Activated CD4-positive, CD25-positive, alpha-beta regulatory T cell treated with anti-CD3 and anti-CD28 coated beads, Interleukin-2, amount 50 U/mL, for 72 hours (primary cell): ENCODE measurements at regions not wholly inside any gene's neighbourhood (a gene's known extent, or its start where the extent isn't known, plus 50 kb on each side); places are given as distances from the start of the nearest gene placed in this dataset.

Experiments
- DNase-seq: peaks from one replicate; pipeline ENCODE4 v3.0.0; 2021

- no peak for DNase-seq
Measured at GRCh38 chr13:73480779-73481559, 422.2 kb downstream of the KLF5 start.

GRCh38 chr13:73479856-73480255 lies 421.1 kb downstream of the KLF5 start:
- DNase-seq = no peak

DNA sequence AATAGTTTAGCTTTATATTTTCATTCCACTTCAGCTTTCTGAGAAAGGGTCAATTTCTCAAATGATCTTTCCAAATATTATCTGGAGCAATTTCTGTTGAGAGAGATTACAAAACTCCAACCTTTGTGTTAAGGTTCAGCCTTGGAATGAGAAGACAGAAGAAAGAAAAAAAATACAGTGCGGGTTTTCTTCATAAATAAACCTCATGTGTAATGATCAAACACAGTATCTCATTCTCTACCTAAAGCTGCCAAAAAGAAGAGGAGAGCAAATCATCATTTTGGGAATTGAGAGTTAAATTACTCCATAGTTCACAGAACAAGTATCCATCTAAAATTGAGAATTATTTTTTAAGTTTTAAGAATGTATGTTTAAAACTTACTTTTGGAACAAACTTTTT lies 420.5 kb downstream of the KLF5 start:
- DNase-seq = no peak

DNA sequence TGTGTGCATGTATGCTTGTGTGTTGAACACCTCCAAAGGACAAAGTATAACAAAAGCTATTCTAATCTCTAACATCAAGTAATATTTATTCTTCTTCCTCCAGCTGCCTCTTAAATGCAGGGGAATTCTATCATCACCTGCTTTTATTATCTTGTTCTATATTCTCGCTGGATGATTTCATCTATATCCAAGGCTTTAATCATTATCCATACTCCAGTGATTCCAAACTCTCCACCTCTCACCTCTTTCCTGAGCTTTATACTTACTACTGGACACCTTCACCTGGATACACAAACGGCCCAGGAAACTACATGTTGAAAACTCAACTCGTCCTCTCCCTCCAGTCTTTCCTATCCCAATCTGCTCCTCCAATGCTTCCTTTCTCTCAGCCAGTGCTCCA lies 418.6 kb downstream of the KLF5 start:
- no peak for DNase-seq

DNA sequence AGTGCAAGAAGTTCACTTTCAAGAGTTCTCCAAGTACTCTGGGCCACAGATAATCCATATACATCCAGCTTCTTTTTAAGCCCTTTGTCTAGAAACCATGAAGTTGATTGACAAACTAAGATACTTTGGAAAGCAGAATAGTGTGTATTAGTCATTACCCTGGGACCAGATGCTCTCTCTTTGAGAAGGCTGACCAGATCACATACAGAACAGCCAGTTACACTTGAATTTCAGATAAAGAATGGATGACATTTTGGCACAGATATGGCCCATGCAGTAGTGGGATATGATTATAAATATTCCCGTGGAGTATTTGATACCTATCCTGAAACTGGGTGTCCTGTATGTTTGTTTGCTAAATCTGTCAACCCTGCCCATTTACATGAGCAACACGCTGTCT lies 414.2 kb downstream of the KLF5 start:
- no peak for DNase-seq

DNA sequence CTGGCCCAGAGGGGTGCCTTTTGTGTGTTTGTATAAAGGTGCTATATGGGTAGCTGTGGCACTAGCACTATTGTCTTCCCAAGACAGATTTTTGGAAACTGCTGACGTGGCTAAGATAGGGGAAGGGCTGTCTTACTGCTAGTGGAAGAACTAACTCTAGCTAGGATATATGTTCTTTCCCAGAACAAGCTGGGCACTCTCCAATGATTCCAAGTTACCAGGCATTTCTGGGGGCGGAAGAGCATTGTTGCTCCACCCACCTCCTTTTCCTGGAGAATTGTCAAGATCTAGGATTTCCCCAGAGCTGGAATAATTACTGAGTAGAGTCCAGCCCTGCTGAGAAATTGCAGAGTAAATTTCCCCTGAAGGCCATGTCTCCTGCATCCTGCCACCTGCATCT lies 408.3 kb downstream of the KLF5 start:
- DNase-seq = no peak

- no peak for DNase-seq
Measured at GRCh38 chr13:73466561-73466960, 407.8 kb downstream of the KLF5 start.

GRCh38 chr13:73465617-73465971 lies 406.8 kb downstream of the KLF5 start:
- no peak for DNase-seq

GRCh38 chr13:73464758-73465616 lies 406.2 kb downstream of the KLF5 start:
- no peak for DNase-seq

- no peak for DNase-seq
Measured at GRCh38 chr13:73462241-73462640, 403.4 kb downstream of the KLF5 start.

GRCh38 chr13:73451221-73452029 lies 392.6 kb downstream of the KLF5 start:
- DNase-seq = no peak

- DNase-seq = no peak
Measured at GRCh38 chr13:73450583-73450982, 391.8 kb downstream of the KLF5 start.

DNA sequence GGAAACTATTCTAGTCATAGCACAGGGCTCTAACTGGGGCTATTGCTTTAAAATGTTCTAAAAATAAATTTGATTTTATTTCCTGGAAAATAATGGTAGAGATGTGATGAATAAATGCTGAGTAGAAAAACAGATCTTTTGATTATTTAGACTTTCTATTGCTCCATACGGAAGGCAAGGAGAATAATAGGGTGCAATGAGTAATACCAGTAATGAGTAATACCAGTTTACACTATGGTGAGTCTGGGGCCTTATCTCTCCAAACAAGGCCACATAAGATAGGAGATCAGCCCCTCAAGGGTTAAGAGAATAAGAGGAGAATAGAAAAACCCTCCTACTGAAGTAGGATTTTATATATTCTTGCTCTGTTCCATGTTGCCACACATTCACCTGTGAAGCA lies 390.4 kb downstream of the KLF5 start:
- no peak for DNase-seq

DNA sequence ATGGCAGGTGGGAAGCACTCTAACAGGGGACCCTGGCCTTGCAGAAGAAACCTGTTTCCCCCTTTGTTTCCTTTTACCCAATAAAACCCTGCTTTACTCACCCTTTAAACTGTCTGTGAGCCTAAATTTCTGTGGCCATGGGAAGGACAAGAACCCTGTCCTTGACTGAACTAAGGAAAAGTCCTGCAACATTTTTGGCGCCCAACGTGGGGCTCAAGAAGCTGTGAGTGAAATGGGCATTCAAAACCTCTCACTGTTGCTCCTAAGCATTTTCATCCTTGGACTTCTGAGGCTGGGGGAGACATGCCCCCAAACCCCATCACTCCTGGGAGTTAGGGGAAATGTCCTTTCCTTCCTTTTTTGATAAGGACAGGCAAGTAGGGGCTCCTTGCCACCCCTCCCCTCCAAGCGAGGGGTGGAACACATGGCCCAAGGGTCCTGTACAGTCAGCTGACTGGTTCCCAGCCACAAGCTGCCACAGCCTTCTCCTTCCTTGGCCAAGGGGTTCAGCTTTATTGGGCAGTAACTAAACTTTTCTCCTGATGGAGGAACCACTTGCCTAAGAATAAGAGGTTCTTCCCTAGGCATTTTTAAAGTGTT lies 381.6 kb downstream of the KLF5 start:
- DNase-seq = no peak

- no peak for DNase-seq
Measured at GRCh38 chr13:73433890-73434289, 375.1 kb downstream of the KLF5 start.

- DNase-seq = no peak
Measured at GRCh38 chr13:73433458-73433857, 374.7 kb downstream of the KLF5 start.

DNA sequence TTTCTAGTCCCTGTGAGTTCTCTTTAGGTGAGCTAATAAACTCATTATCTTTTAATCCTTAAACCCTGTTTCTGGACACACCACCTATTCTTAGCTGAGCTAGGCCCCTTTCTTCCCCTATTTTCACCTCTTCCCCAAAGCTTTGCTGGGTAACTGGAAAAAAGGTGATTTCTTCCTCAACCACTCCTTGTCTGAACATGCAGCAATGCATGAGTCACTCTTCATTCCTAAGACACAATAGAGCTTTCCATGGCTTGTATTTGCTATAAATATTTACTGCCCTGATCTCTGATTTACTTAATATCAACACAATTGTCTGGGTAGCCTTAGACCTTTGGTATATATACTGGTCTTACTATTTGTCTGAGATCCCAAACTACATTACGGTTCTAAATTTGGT lies 370.9 kb downstream of the KLF5 start:
- no peak for DNase-seq

- DNase-seq = no peak
Measured at GRCh38 chr13:73428706-73429105, 369.9 kb downstream of the KLF5 start.

DNA sequence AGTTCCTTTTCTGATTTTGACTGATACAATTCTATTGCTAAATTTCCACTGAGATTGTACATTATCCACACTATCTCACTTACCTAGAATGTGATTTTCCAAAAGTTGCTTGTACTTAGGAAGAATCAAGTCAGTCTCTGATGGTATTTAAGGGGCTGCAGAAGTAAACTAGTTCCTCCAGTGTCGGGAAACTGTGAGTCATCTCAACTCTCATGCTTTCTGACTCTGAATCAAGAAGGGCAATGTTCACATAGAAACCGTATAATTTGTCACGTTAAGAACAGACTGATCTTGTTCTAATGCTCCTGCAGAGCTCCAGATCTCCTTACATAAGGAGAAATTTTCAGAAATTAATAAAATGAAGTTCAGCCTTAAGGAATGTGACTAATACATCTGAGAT lies 369.3 kb downstream of the KLF5 start:
- DNase-seq = no peak

- no peak for DNase-seq
Measured at GRCh38 chr13:73422973-73423372, 364.2 kb downstream of the KLF5 start.

DNA sequence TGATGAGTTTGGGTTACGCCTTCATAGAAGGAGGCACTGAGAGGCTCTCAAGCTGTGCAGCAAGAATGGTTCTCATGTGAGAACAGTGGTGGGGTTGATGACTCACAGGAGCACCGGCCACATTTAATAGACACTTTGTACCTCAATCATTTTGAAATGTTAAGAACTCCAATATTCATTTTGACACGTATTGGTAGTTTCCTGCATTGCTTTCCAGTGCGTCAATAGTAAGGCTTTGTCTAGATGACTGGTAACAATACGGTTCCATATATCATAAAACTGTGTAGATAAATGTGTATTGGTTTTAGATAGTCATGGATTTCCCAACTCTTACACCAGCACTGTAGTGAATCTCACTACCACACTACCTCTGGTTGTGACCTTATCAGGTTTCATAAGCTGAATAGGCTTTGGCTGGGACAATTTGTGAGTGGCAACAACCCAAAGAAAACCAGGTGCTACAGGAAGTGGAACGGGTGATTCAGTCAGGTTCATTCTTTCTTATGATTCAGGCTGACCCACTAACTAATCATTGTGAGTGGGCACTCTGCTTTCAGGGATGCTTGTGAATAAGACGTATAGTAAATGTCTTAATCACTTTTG lies 362.6 kb downstream of the KLF5 start:
- DNase-seq = no peak

DNA sequence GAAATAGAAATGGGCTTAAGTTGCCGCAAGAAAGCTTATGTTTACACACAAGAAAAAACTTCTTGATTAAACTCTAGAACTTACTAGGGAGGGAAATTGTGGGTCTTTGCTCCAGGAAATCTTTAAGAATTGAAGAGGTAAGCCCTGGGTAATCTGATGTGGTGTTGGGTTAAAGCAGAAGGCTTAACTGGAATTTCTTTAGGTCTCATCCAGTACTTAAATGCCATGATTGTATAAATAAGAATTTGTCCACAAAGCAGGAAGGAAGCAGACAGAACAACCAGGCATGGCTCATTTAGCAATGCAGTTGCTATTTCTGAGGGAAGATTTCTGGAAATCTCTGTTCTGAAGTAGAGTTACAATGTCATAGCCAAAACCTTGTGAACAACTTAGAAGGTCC lies 360.4 kb downstream of the KLF5 start:
- no peak for DNase-seq
